ENCODE measurements at regions not wholly inside any gene's neighbourhood (a gene's known extent, or its start where the extent isn't known, plus 50 kb on each side); places are given as distances from the start of the nearest gene placed in this dataset.

GRCh38 chr9:99326917-99327189 is 104.8 kb downstream of the SEC61B start:
- Histone ChIP-seq H3K14ac (ENCODE audit: insufficient read length) (no peak overlapping the region), H3K23me2 (ENCODE audit: low read depth, low read length) (no peaks in the 10 kb centered on the region), H3K56ac (replicated peaks; ENCODE audit: insufficient read length, low read depth, low read length) (no peak overlapping the region), H3K4me2 (ENCODE audit: insufficient read depth in 1 of 2, low read depth in 2 of 2, low read length in 2 of 2) (no peak overlapping the region), H2BK12ac (ENCODE audit: low read depth, low read length) (no peak overlapping the region), H2AFZ (ENCODE audit: low read length) (no peak overlapping the region), H2AK5ac (ENCODE audit: low read depth, low read length) (no peak overlapping the region), H4K8ac (ENCODE audit: extremely low read depth, insufficient read depth, low read length) (no peak overlapping the region), H3K27me3 (replicated peaks in 1 of 4; ENCODE audit: control insufficient read depth in 3 of 4, extremely low read depth in 1 of 4, insufficient read depth in 3 of 4, low read length in 3 of 4) (no peaks in the 10 kb centered on the region), H3K79me1 (ENCODE audit: low read depth, low read length) (no peaks in the 10 kb centered on the region), H4K91ac (replicated peaks; ENCODE audit: insufficient read length, low read length) (no peak overlapping the region), H3K79me2 (ENCODE audit: control insufficient read depth in 1 of 2, insufficient read depth in 2 of 2, low read length in 2 of 2) (no peaks in the 10 kb centered on the region), H3K36me3 (ENCODE audit: control insufficient read depth in 2 of 4, insufficient read depth in 4 of 4, low read length in 3 of 4) (no peaks in the 10 kb centered on the region), H2BK15ac (ENCODE audit: low read length) (no peak overlapping the region), H2BK20ac (ENCODE audit: low read length) (no peak overlapping the region), H3K4me1 (replicated peaks in 1 of 4; ENCODE audit: control insufficient read depth in 3 of 4, insufficient read depth in 4 of 4, low read length in 3 of 4) (peaks cover 0 to 2% (median 0%) of the 10 kb centered on the region in 4 experiments; a peak in 1 of 7 replicates), H3K9me3 (ENCODE audit: insufficient read depth in 2 of 2, low read depth in 1 of 2, low read length in 1 of 2) (no peaks in the 10 kb centered on the region), H2BK120ac (replicated peaks; ENCODE audit: low read depth, low read length) (no peak overlapping the region), H3K18ac (ENCODE audit: extremely low read depth, low read length) (no peak overlapping the region), H3K9ac (replicated peaks in 1 of 4; ENCODE audit: extremely low read depth in 1 of 4, low read depth in 3 of 4, low read length in 3 of 4) (no peak overlapping the region), H3K23ac (ENCODE audit: insufficient read length) (no peak overlapping the region), H2BK5ac (ENCODE audit: low read depth, low read length) (no peak overlapping the region), H4K20me1 (replicated peaks in 1 of 2; ENCODE audit: control insufficient read depth in 1 of 2, insufficient read depth in 2 of 2, low read length in 2 of 2) (no peaks in the 10 kb centered on the region), H3K4ac (replicated peaks; ENCODE audit: insufficient read length, low read depth, low read length) (no peak overlapping the region), H3K4me3 (ENCODE audit: extremely low read depth in 1 of 4, insufficient read depth in 2 of 4, low read depth in 3 of 4, low read length in 4 of 4) (no peak overlapping the region), H3K27ac (ENCODE audit: low read depth, low read length) (no peak overlapping the region), H4K5ac (ENCODE audit: insufficient read length, low read depth, low read length) (no peak overlapping the region)
- no peak for TF ChIP-seq GABPA (IDR thresholded peaks at IDR 0.05; ENCODE audit: borderline replicate concordance, insufficient read depth, low read length)
- TF ChIP-seq CREB1 (IDR thresholded peaks at IDR 0.05) = no peak
- TF ChIP-seq SP2 (IDR thresholded peaks at IDR 0.05; ENCODE audit: low read length) = no peak
- TF ChIP-seq EP300 (IDR thresholded peaks at IDR 0.05; ENCODE audit: borderline replicate concordance in 1 of 2, low read depth in 2 of 2, low read length in 2 of 2) = no peak
- WGBS, 2 experiments (ENCODE audit: extremely low coverage in 1 of 2, insufficient coverage in 1 of 2, insufficient read length in 1 of 2, insufficient replicate concordance in 2 of 2, low coverage in 1 of 2, low lambda C conversion rate in 2 of 2, missing lambda C conversion rate in 1 of 2) = 89% methylated on average over 3 of the region's 3 CpGs; no CpG with 5 or more reads in 1 of the 2 experiments
- DNase-seq (ENCODE audit: low read depth in 1 of 2, low spot score in 2 of 2) (no peak), FAIRE-seq (no peak)
- POLR2A ChIA-PET (ENCODE audit: partially characterized antibody) = no interaction called here
- CTCF ChIA-PET (ENCODE audit: partially characterized antibody) = interaction anchor here (0.5 to 1.9 kb wide), 7 partner anchors 8 to 651 kb away, joined by 3 to 7 read pairs (median 3); no protein-coding TSS in a partner anchor
